ENCODE measurements at regions not wholly inside any gene's neighbourhood (a gene's known extent, or its start where the extent isn't known, plus 50 kb on each side); places are given as distances from the start of the nearest gene placed in this dataset.
"Not testable (repeated sequence)": the region's sequence is repeated elsewhere in the genome, so short reads cannot be mapped to it uniquely, and the experiment has no call there.

DNA sequence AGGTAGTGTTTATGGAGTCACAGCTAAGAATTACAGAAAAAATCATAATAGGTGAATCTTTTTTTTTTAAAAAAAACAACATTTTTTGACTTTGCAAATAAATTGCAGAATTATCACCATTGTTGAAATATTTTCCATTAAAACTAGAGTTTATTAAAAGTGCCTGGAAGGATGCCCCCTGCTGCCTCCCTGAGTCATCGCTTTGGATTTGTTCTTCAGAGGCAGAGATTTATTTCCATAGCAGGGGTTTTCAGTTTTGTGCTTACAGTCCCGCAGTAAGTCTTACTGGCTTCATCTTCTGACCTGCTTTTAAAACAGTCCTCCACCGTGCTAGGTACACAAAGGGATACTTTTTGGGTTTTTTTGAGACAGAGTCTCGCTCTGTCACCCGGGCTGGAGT lies 244.9 kb upstream of the PLGLB2 start:
- TF ChIP-seq EZH2 (IDR thresholded peaks at IDR 0.05; ENCODE audit: insufficient read depth, poor library complexity, severe bottlenecking); EZH2phosphoT487 (IDR thresholded peaks at IDR 0.05; ENCODE audit: insufficient read depth, low read depth): not testable (repeated sequence)
